ENCODE measurements at regions not wholly inside any gene's neighbourhood (a gene's known extent, or its start where the extent isn't known, plus 50 kb on each side); places are given as distances from the start of the nearest gene placed in this dataset.

GRCh38 chr7:10655031-10655430 is 318.6 kb upstream of the PHF14 start:
- Mint-ChIP-seq H3K27ac (no peak overlapping the region), H3K4me3 (no peak overlapping the region), H3K9me3 (no peaks in the 10 kb centered on the region), H3K36me3 (ENCODE audit: low read depth) (no peaks in the 10 kb centered on the region), H3K27me3 (no peaks in the 10 kb centered on the region), H3K4me1 (ENCODE audit: low read depth) (no peaks in the 10 kb centered on the region)
- Histone ChIP-seq H3K4me3 (ENCODE audit: low read length) (no peak overlapping the region), H3K27me3 (ENCODE audit: control insufficient read depth in 1 of 2, insufficient read depth in 2 of 2, low read length in 2 of 2) (no peaks in the 10 kb centered on the region), H3K36me3 (ENCODE audit: insufficient read depth, low read length) (no peaks in the 10 kb centered on the region), H3K27ac (ENCODE audit: low read depth in 1 of 2, low read length in 2 of 2) (no peak overlapping the region), H3K4me1 (ENCODE audit: insufficient read depth, low read length) (no peaks in the 10 kb centered on the region), H3K9me3 (ENCODE audit: control insufficient read depth in 1 of 2, insufficient read depth in 1 of 2, low read length in 2 of 2) (no peaks in the 10 kb centered on the region)
- ATAC-seq (ENCODE audit: poor library complexity) (no peak), DNase-seq (no peak)
- ChIA-PET POLR2A (no interaction called here), CTCF (no interaction called here)
- no peak for TF ChIP-seq CTCF (IDR thresholded peaks at IDR 0.05)
- intact Hi-C loops (cut with DNase I, micrococcal nuclease) = no loop called here

- H3K9me3 Mint-ChIP-seq = no peaks in the 10 kb centered on the region
- CTCF ChIA-PET = no interaction called here
- Histone ChIP-seq H3K9me3 (ENCODE audit: control insufficient read depth in 1 of 2, insufficient read depth in 1 of 2, low read length in 2 of 2) (no peaks in the 10 kb centered on the region), H3K36me3 (ENCODE audit: insufficient read depth, low read length) (no peaks in the 10 kb centered on the region), H3K27ac (ENCODE audit: low read depth in 1 of 2, low read length in 2 of 2) (no peak overlapping the region), H3K4me3 (ENCODE audit: low read length) (no peak overlapping the region), H3K27me3 (ENCODE audit: control insufficient read depth in 1 of 2, insufficient read depth in 2 of 2, low read length in 2 of 2) (no peaks in the 10 kb centered on the region), H3K4me1 (ENCODE audit: insufficient read depth, low read length) (no peaks in the 10 kb centered on the region)
- no peak overlapping the region for H3K27ac Mint-ChIP-seq
- POLR2A ChIA-PET = no interaction called here
- TF ChIP-seq CTCF (IDR thresholded peaks at IDR 0.05) = no peak
- H3K36me3 Mint-ChIP-seq (ENCODE audit: low read depth) = no peaks in the 10 kb centered on the region
- no peaks in the 10 kb centered on the region for H3K4me1 Mint-ChIP-seq (ENCODE audit: low read depth)
- H3K4me3 Mint-ChIP-seq = no peak overlapping the region
- intact Hi-C loops (cut with DNase I, micrococcal nuclease) = no loop called here
- DNase-seq (no peak), ATAC-seq (ENCODE audit: poor library complexity) (no peak)
- H3K27me3 Mint-ChIP-seq = no peaks in the 10 kb centered on the region
These were observed 316.5 kb upstream of the PHF14 start for GRCh38 chr7:10657201-10657600.

- Mint-ChIP-seq H3K9me3 (no peaks in the 10 kb centered on the region), H3K4me3 (no peak overlapping the region), H3K36me3 (ENCODE audit: low read depth) (no peaks in the 10 kb centered on the region), H3K27ac (no peak overlapping the region), H3K27me3 (no peaks in the 10 kb centered on the region), H3K4me1 (ENCODE audit: low read depth) (no peaks in the 10 kb centered on the region)
- no peak for TF ChIP-seq CTCF (IDR thresholded peaks at IDR 0.05)
- Histone ChIP-seq H3K27ac (ENCODE audit: low read depth in 1 of 2, low read length in 2 of 2) (no peak overlapping the region), H3K4me3 (ENCODE audit: low read length) (no peak overlapping the region), H3K4me1 (ENCODE audit: insufficient read depth, low read length) (no peaks in the 10 kb centered on the region), H3K9me3 (ENCODE audit: control insufficient read depth in 1 of 2, insufficient read depth in 1 of 2, low read length in 2 of 2) (no peaks in the 10 kb centered on the region), H3K27me3 (ENCODE audit: control insufficient read depth in 1 of 2, insufficient read depth in 2 of 2, low read length in 2 of 2) (no peaks in the 10 kb centered on the region), H3K36me3 (ENCODE audit: insufficient read depth, low read length) (no peaks in the 10 kb centered on the region)
- ChIA-PET CTCF (no interaction called here), POLR2A (no interaction called here)
- ATAC-seq (ENCODE audit: poor library complexity) (no peak), DNase-seq (no peak)
- intact Hi-C loops (cut with DNase I, micrococcal nuclease) = no loop called here
These were observed 315.8 kb upstream of the PHF14 start for GRCh38 chr7:10657837-10658236.
